ENCODE measurements at regions not wholly inside any gene's neighbourhood (a gene's known extent, or its start where the extent isn't known, plus 50 kb on each side); places are given as distances from the start of the nearest gene placed in this dataset.

DNA sequence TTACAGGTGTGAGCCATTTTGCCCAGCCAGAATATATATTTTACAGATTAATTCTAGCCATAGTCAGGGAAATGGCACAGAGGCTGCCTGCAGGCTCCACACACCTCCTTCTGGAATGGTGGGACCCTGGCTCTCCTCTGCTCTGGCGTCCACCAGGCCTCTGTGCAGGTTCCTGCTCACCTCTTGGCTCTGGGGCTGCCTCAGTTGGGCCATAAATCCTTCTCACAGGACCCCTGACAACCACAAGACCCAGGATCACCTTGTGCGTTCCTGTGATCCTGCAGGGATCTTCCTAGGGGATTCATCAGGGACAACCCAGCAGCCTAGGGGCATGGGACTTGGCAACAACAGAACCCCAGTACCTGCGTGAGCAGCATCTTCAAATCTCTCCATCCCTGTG, 93.0 kb upstream of the FSTL4 start:
- DNase-seq = no peak

GRCh38 chr5:133704411-133704810, 92.1 kb upstream of the FSTL4 start:
- DNase-seq = no peak

DNA sequence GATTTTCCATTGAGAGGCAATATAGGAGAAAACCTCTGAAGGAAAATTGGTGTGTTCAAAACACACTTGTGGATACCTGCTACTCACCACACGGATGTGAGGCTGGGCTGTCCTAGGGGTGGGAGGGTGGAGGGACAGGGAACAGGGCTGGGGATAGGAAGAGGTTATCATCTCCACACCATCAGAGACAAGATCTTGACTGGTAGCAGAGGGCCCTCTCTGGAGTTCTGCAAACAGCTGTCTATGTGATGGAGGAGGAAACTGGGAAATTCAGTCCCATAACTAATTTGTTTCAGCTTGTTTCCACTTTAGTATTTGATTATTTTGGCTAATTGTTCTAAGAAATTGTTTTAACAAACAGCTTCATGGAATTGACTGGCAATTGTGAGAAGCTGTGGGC, 91.6 kb upstream of the FSTL4 start:
- DNase-seq = no peak

DNA sequence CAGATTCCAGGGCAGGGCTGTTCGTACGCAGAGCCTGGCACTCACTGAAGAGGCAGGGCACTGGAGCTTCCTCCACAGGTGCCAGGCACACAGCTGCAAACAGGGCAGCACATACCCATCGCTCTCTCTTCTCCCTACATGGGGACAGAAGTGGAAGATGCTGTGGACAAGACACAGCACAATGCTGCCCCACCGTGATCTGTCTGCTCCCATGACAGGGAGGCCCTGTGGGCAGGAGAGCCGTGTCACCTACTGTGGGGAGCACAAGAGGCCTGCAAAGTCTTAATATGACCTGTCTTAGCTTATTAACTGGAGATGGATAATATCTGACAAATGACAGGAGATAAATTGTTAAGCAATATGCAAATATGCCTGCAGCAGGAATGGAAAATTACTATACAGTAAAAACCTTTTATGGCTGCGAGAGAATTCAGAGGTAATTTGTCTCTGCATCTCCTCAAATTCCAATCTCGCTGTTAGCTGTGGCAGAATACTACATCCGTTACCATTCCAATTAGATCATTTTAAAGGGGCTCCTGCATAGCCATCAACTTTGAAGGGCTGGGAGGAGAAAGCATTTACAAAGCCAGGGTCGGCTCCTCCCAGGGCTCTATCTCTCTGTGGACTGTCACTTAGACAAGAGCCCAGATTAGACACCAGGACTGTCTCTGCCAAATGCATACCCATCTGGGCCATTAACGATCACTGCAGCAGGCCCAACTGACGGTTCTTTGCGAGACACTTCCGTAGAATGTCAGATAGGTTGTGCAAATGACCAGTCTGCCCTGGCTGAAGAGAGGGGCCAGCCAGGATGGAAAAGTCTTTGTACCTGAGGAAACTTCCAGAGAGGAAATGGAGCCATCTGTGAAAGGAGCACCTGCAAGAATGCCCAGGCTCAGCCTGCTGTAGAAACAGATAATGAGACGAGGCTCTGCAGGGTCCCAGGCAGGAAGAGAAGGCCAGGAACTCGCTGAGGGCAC, 90.7 kb upstream of the FSTL4 start:
- no peak for DNase-seq

- no peak for DNase-seq
These were observed 89.5 kb upstream of the FSTL4 start for GRCh38 chr5:133701871-133702270.

GRCh38 chr5:133700251-133700650, 87.9 kb upstream of the FSTL4 start:
- no peak for DNase-seq

GRCh38 chr5:133698646-133699526, 86.5 kb upstream of the FSTL4 start:
- DNase-seq = no peak

DNA sequence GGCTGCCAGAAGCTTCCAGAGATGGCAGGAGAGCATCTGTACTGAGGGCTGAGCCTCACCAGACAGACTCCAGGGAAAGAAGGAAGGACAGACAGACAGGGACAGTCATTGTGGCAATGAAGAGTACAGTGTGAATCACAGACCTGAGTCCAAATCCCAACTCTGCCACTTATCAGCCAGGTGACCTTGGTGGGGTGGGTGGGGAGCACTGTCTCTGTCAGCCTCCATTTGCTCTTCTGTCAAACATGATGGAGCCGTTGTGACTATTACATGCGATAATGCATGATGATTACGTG, 85.9 kb upstream of the FSTL4 start:
- DNase-seq = no peak

DNA sequence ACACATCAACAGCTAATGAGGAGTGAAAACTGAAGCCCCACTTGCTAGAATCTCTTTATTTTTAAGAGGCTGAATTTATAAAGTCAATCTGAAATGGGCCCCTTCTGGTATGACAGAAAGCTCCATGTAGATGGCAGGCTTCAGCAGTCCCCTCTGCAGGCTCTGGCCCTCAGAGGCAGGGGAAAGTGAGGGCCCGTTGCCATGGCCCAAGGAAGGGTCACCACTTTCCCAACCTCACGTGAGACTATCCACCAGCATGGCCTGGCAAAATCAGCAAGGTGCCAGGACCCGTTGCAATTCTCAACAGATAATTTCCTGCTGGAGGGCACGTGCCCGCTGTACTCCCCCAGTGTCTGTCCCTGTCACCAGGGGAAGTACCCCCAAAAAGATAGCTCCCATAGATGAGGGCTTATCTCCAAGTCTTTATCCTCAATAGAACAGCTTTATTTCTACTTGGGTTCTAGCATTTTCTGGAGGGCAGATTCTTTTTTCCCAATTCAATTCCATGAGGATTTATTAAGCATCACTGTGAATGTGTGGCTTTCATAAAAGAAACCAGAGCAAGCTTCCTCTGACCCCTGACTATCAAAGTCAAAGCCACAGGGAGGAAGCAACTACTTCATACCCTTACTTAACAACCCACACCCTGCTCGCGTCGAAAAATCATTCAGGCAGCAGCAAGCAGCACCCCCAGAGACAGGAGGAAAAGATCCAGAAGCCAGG, 85.4 kb upstream of the FSTL4 start:
- DNase-seq = no peak

DNA sequence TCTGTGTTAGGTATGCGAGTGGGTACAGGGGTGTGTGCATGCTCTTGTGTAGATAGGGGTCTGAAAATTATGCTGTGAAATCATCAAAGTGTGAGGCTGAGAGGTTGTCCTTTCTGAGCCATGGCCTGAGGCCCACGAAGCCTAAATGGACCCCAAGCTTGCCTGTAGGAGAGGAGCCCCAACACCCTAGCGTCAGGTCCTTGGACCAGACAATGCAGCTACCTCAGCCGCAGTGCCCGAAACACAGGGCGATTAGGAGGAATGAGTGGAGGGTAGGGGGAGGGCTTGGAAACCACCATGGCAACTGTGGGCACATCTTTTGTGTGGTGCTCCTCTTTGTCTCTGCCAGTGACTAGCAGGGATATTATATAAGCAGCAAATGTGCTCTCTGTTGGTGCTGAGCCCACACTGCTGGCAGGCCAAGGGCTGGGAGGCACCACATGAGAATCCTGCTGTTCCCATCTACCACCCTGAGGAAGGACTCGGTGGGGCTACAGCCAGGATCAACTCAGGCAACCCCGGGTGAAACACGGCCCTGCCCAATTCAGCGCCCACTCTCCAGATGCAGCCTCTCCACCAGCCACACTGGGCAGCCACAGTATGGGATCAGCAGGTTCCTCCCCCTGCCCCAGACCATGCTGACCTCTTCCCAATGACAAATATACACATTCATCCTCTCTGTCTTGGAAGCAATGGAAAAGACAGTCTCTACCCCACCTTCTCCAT, 84.6 kb upstream of the FSTL4 start:
- no peak for DNase-seq

DNA sequence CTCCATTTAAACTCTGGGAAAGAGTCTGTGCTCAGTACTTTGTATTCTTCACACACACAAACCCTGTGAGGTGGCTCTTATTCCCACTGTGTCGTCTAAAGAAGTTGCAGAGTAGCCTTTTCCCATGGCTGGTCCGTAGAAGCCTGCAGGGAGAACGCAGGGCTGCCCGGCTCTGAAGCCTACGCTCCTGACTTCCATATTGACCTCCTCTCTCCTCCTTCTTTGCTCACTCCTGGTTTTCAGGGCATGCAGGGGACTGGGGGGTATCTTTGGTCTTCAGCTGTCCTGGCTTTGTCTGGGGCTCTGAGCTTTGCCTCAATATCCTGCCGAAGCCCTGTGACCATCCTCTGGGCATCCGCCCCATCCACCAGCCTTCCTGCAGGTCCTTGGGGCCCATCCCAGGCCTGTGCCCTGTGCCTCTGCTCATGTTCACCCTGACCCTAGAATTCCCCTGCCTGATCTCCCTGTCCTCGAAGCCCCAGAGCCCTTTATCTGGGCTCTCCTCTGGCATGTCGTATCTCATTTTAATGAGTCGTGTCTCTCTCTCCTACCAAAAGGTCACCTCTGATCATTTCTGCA, 83.8 kb upstream of the FSTL4 start:
- DNase-seq = no peak

GRCh38 chr5:133694181-133694831, 82.0 kb upstream of the FSTL4 start:
- no peak for DNase-seq

DNA sequence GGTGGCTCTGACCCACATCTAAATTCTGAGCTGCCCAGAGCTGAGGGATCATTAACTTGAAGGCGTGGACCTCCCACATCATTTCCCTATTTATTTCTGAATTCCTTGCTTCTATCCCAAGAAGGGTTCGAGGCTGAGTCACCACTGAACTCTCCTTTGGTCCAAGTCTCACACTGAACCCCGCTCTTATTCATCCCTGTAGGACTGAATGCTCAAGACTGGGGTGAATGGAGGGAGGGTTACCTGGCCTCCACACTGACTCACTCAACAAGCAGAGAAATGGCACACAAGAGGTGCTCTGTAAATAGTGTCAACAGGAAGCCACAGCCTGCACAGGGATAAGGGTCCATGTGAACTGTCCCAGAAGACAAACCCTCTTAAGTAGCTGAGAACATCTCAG, 79.1 kb upstream of the FSTL4 start:
- DNase-seq = no peak

- DNase-seq = no peak
These were observed 78.4 kb upstream of the FSTL4 start for GRCh38 chr5:133690746-133691145.

GRCh38 chr5:133688391-133688790, 76.0 kb upstream of the FSTL4 start:
- DNase-seq = no peak

GRCh38 chr5:133687212-133688061, 75.1 kb upstream of the FSTL4 start:
- no peak for DNase-seq

DNA sequence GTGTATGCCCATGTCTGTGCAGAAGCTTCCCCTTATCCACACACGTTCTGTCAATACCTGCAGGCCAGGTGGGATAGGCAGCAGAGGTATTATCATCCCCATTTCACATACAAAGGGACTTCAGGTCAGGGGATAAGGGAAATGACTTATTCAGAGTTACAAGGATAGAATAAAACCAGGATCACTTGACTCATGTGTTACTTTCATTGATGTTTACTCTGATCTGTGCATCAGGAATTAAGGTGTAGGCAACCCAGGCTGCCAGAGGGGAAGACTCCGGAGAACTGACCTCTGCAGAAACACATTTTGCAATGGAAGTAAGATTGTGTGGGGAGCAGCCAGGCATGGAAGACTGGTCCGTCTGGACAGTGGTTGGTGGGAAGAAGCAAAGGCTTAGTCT, 74.2 kb upstream of the FSTL4 start:
- DNase-seq = no peak

DNA sequence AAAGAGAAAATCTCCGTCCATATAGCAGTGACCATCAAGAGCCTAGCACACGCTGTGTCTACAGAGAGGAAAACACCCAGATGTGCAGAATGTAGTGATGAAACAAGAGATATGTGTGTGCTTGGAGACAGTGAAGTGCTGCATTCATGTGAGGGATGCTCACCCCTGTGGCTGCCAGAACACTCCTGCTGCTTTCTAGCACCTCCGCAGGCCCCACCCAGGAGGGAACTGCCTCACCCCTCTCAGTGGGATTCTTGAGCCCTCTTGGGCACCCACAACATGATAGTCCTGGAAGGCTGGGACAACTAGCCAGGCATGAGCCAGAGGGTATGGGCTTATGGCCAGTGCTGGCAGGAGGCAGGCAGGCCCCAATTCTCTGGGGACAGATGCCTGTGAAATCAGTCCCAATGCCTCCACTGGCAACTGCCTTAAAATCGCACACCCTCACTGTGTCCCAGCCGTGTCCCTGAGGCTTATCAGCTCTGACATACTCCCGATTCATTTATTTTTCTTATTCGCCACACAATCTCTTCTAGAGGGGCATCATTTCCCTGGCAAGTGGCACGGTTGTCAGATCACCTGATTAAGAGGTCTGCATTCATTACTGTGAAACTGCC, 73.2 kb upstream of the FSTL4 start:
- DNase-seq = no peak

GRCh38 chr5:133683646-133684596, 71.6 kb upstream of the FSTL4 start:
- no peak for DNase-seq
